ENCODE measurements at regions not wholly inside any gene's neighbourhood (a gene's known extent, or its start where the extent isn't known, plus 50 kb on each side); places are given as distances from the start of the nearest gene placed in this dataset.
"Not testable (repeated sequence)": the region's sequence is repeated elsewhere in the genome, so short reads cannot be mapped to it uniquely, and the experiment has no call there.

DNA sequence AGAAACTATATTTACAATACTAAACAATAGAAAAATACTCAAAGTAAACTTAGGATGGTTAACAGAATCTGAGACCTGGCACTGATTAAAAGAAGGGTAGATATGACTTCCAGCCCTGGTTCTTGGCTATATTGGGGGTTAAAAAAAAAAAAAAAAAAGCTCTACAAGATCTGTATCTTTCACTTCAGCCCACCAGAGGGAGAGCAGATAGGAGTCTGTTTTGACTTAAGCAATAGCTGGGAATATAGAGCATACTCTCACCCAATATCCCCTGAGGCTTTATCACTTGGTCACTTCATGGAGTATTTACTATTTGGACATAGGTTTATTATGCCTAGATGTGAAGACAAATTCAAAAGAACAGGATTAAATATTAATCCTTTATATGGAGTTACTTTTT, 598.9 kb upstream of the LINC00305 start:
- ChIA-PET CTCF (no interaction called here), POLR2A (ENCODE audit: unreplicated experiment) (no interaction called here)

DNA sequence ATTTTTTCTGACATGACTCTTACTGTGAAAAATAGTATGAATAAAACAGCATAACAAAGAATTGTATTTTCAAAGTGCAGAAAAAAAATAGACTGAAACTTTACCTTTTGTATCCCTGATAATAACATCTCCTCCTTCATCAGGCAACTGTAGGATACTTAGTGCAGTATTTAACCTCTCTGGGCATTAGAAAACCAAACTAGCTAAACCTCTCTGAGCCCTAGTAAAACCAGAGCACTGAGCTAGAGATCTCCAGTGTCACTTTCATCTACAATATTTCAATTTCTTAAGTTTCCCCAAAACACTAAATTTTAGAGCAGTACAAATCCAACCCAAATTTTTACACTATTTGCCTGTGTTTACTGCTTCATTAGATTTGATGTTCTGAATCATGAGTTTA, 594.0 kb upstream of the LINC00305 start:
- H3K9me3 ChIP-seq (ENCODE audit: insufficient read depth, low read depth) = no peaks in the 10 kb centered on the region
- H3K27me3 ChIP-seq (ENCODE audit: insufficient read depth, low read depth) = no peaks in the 10 kb centered on the region
- H3K4me2 ChIP-seq = no peak overlapping the region
- no peaks in the 10 kb centered on the region for H3F3A ChIP-seq (ENCODE audit: insufficient read depth, low read depth)
- no peak overlapping the region for H3K27ac ChIP-seq
- TF ChIP-seq, protein P1, sequence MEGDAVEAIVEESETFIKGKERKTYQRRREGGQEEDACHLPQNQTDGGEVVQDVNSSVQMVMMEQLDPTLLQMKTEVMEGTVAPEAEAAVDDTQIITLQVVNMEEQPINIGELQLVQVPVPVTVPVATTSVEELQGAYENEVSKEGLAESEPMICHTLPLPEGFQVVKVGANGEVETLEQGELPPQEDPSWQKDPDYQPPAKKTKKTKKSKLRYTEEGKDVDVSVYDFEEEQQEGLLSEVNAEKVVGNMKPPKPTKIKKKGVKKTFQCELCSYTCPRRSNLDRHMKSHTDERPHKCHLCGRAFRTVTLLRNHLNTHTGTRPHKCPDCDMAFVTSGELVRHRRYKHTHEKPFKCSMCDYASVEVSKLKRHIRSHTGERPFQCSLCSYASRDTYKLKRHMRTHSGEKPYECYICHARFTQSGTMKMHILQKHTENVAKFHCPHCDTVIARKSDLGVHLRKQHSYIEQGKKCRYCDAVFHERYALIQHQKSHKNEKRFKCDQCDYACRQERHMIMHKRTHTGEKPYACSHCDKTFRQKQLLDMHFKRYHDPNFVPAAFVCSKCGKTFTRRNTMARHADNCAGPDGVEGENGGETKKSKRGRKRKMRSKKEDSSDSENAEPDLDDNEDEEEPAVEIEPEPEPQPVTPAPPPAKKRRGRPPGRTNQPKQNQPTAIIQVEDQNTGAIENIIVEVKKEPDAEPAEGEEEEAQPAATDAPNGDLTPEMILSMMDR (conservative IDR thresholded peaks at IDR 0.05) = no peak
- TF ChIP-seq EZH2 (IDR thresholded peaks at IDR 0.05; ENCODE audit: low read depth) = no peak
- no peak for DNase-seq
- no peak overlapping the region for H3K4me3 ChIP-seq
- no peaks in the 10 kb centered on the region for H3K4me1 ChIP-seq (replicated peaks; ENCODE audit: insufficient read depth)
- H4K20me1 ChIP-seq (ENCODE audit: insufficient read depth) = no peaks in the 10 kb centered on the region
- ChIA-PET CTCF (no interaction called here), POLR2A (ENCODE audit: unreplicated experiment) (no interaction called here)
- no peaks in the 10 kb centered on the region for H3K79me2 ChIP-seq (ENCODE audit: low read depth)
- no peak overlapping the region for H2AFZ ChIP-seq
- intact Hi-C loops (cut with micrococcal nuclease; ENCODE audit: unreplicated experiment) = no loop called here
- H3K9me2 ChIP-seq (ENCODE audit: insufficient read depth) = no peaks in the 10 kb centered on the region
- no TSS peak for BruUV-seq (replicated peaks)
- no peaks in the 10 kb centered on the region for H3K36me3 ChIP-seq (ENCODE audit: low read depth)

More for the DNA sequence above, 598.9 kb upstream of the LINC00305 start:
- no peaks in the 10 kb centered on the region for H3K36me3 ChIP-seq (ENCODE audit: low read depth)
- TF ChIP-seq EZH2 (IDR thresholded peaks at IDR 0.05; ENCODE audit: low read depth) = no peak
- TF ChIP-seq, protein P1 (conservative IDR thresholded peaks at IDR 0.05) = no peak
- H3K27ac ChIP-seq = no peak overlapping the region
- H3K79me2 ChIP-seq (ENCODE audit: low read depth) = no peaks in the 10 kb centered on the region
- no peaks in the 10 kb centered on the region for H3K27me3 ChIP-seq (ENCODE audit: insufficient read depth, low read depth)
- H3K9me3 ChIP-seq (ENCODE audit: insufficient read depth, low read depth) = no peaks in the 10 kb centered on the region
- no TSS peak for BruUV-seq (replicated peaks)
- H4K20me1 ChIP-seq (ENCODE audit: insufficient read depth) = no peaks in the 10 kb centered on the region
- no peak for DNase-seq
- no peak overlapping the region for H2AFZ ChIP-seq
- H3K9me2 ChIP-seq (ENCODE audit: insufficient read depth) = no peaks in the 10 kb centered on the region
- intact Hi-C loops (cut with micrococcal nuclease; ENCODE audit: unreplicated experiment) = no loop called here
- no peaks in the 10 kb centered on the region for H3K4me1 ChIP-seq (replicated peaks; ENCODE audit: insufficient read depth)
- H3F3A ChIP-seq (ENCODE audit: insufficient read depth, low read depth) = no peaks in the 10 kb centered on the region
- H3K4me2 ChIP-seq = no peak overlapping the region
- H3K4me3 ChIP-seq = no peak overlapping the region

DNA sequence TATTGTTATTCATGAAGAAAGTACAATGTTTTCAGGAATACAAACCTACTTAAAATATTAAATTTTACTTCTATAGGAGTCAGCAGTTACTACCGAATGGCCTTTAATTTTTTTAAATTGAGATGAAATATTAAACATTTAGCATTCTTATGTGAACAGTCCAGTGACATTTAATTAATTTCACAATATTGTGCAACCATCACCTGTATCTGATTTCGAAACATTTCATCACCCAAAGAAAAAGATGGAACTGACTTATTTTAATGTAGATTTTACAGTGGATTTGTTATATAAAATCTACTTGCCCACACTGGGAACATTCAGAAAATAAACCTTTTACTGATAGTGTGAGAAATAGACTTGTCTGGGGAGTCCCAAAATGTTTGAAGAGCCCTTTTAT, 585.2 kb upstream of the LINC00305 start:
- Histone ChIP-seq H2AFZ (no peak overlapping the region), H4K20me1 (ENCODE audit: insufficient read depth) (no peaks in the 10 kb centered on the region), H3K9me2 (ENCODE audit: insufficient read depth) (no peaks in the 10 kb centered on the region), H3K4me1 (replicated peaks; ENCODE audit: insufficient read depth) (no peaks in the 10 kb centered on the region), H3K79me2 (ENCODE audit: low read depth) (no peaks in the 10 kb centered on the region), H3F3A (ENCODE audit: insufficient read depth, low read depth) (no peaks in the 10 kb centered on the region), H3K27me3 (ENCODE audit: insufficient read depth, low read depth) (no peaks in the 10 kb centered on the region), H3K4me2 (no peak overlapping the region), H3K27ac (no peak overlapping the region), H3K9me3 (ENCODE audit: insufficient read depth, low read depth) (no peaks in the 10 kb centered on the region), H3K4me3 (no peak overlapping the region), H3K36me3 (ENCODE audit: low read depth) (no peaks in the 10 kb centered on the region)
- ChIA-PET POLR2A (ENCODE audit: unreplicated experiment) (no interaction called here), CTCF (no interaction called here)
- intact Hi-C loops (cut with micrococcal nuclease; ENCODE audit: unreplicated experiment) = no loop called here
- no peak for DNase-seq
- no TSS peak for BruUV-seq (replicated peaks)
- TF ChIP-seq, protein P1 (conservative IDR thresholded peaks at IDR 0.05) = no peak
- TF ChIP-seq EZH2 (IDR thresholded peaks at IDR 0.05; ENCODE audit: low read depth) = no peak

DNA sequence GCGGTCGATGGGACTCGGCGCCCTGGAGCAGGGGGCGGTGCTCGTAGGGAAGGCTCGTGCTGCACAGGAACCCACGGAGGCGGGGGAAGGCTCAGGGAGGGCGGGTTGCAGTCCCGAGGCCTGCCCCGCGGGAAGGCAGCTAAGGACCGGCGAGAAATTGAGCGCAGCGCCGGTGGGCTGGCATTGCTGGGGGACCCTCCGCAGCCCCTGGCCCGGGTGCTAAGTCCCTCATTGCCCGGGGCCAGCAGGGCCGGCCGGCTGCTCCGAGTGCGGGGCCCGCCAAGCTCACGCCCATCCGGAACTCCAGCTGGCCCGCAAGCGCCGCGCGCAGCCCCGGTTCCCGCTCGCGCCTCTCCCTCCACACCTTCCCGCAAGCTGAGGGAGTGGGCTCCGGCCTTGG, 576.8 kb upstream of the LINC00305 start:
- H3K27ac ChIP-seq; H3K36me3 ChIP-seq (ENCODE audit: low read depth); H3K79me2 ChIP-seq (ENCODE audit: low read depth); DNase-seq; CTCF ChIA-PET; H3K4me3 ChIP-seq; H3K4me2 ChIP-seq; intact Hi-C loops (cut with micrococcal nuclease; ENCODE audit: unreplicated experiment); H3K4me1 ChIP-seq (replicated peaks; ENCODE audit: insufficient read depth); POLR2A ChIA-PET (ENCODE audit: unreplicated experiment); H3K9me2 ChIP-seq (ENCODE audit: insufficient read depth); H2AFZ ChIP-seq; H3F3A ChIP-seq (ENCODE audit: insufficient read depth, low read depth); BruUV-seq (replicated peaks); H3K9me3 ChIP-seq (ENCODE audit: insufficient read depth, low read depth); H4K20me1 ChIP-seq (ENCODE audit: insufficient read depth); H3K27me3 ChIP-seq (ENCODE audit: insufficient read depth, low read depth): not testable (repeated sequence)

Measured in PC-9 (cell line).